ENCODE measurements at regions not wholly inside any gene's neighbourhood (a gene's known extent, or its start where the extent isn't known, plus 50 kb on each side); places are given as distances from the start of the nearest gene placed in this dataset.
A peak's percentile ranks its signal among the peaks of the same experiment; 100 is the strongest.

GRCh38 chr9:80554856-80555255, 983.1 kb downstream of the TLE4 start:
- Histone ChIP-seq H3K36me3 (ENCODE audit: low read depth) (no peaks in the 10 kb centered on the region), H3K4me1 (ENCODE audit: low read depth) (no peaks in the 10 kb centered on the region), H3K4me3 (no peak overlapping the region), H3K9me3 (no peaks in the 10 kb centered on the region)
- intact Hi-C loops (cut with DNase I, micrococcal nuclease): no loop called here
- TF ChIP-seq, protein P1, sequence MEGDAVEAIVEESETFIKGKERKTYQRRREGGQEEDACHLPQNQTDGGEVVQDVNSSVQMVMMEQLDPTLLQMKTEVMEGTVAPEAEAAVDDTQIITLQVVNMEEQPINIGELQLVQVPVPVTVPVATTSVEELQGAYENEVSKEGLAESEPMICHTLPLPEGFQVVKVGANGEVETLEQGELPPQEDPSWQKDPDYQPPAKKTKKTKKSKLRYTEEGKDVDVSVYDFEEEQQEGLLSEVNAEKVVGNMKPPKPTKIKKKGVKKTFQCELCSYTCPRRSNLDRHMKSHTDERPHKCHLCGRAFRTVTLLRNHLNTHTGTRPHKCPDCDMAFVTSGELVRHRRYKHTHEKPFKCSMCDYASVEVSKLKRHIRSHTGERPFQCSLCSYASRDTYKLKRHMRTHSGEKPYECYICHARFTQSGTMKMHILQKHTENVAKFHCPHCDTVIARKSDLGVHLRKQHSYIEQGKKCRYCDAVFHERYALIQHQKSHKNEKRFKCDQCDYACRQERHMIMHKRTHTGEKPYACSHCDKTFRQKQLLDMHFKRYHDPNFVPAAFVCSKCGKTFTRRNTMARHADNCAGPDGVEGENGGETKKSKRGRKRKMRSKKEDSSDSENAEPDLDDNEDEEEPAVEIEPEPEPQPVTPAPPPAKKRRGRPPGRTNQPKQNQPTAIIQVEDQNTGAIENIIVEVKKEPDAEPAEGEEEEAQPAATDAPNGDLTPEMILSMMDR (IDR thresholded peaks at IDR 0.05): no peak
- ATAC-seq (no peak), DNase-seq (no peak)

DNA sequence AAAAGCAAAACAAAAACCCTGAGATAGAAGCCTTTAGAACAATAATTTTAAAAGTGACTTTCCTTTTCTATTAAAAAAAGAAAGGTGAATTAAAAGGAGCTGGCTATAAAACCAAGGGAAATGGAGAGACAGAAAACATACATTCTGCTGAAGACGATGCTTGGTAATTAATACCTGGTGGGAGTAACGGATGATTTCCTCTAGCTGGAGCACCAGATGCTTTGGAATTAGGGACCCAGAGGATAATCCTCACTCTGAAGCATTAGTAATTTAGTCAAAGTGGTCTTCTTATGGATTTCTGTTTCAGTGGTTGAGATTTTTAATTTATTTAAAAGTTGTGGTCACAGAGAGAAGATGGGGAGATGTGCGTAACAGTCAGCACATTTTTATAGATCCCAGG, 982.5 kb downstream of the TLE4 start:
- intact Hi-C loops (cut with DNase I, micrococcal nuclease): no loop called here
- TF ChIP-seq, protein P1 (IDR thresholded peaks at IDR 0.05): no peak
- H3K36me3 ChIP-seq (ENCODE audit: low read depth): no peaks in the 10 kb centered on the region
- ATAC-seq: no peak
- H3K4me1 ChIP-seq (ENCODE audit: low read depth): no peaks in the 10 kb centered on the region
- no peak for DNase-seq
- H3K4me3 ChIP-seq: no peak overlapping the region
- H3K9me3 ChIP-seq: no peaks in the 10 kb centered on the region

DNA sequence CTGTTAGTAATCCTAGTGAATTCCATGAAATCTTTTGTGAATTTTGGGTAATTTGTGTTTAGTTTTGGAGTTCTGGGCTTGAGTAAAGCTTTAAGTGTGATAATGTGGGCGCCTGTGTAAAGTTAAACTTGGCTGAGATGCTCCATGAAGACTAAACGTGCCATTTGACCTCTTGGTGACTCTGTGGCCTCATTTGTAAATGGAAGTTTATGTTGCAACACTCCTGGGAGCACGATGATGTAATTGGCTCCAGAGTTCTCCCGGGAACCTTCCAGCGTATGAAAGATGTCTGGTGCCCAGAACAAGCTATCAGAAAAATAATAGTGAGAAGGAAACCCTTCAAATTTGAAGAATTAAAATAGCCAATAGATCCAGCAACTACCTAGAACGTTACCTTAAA, 981.2 kb downstream of the TLE4 start:
- no peak for ATAC-seq

DNA sequence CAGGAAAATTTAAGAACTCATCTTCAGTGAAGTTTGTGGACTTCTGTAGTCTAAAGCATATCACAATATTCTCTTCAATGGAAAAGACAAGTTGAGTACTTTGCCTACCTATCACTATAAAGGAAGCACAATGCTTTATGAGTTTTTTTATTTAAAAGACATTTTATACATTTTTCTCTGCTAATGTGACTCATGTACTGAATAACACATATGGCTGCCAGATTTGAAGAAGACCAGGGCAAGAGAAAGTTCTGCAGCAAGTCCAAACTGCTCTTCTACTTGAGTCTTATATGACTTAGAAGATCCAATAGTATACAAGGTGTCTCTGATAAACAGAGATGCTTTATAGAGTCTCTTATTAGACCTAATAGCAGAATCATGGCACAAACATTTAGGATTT, 978.4 kb downstream of the TLE4 start:
- intact Hi-C loops (cut with DNase I, micrococcal nuclease): no loop called here
- TF ChIP-seq, protein P1 (IDR thresholded peaks at IDR 0.05): no peak
- Histone ChIP-seq H3K9me3 (no peaks in the 10 kb centered on the region), H3K4me3 (no peak overlapping the region), H3K36me3 (ENCODE audit: low read depth) (no peaks in the 10 kb centered on the region), H3K4me1 (ENCODE audit: low read depth) (no peaks in the 10 kb centered on the region)
- no peak for DNase-seq
- ATAC-seq: no peak

More for the DNA sequence above, 981.2 kb downstream of the TLE4 start:
- Histone ChIP-seq H3K9me3 (no peaks in the 10 kb centered on the region), H3K36me3 (ENCODE audit: low read depth) (no peaks in the 10 kb centered on the region), H3K4me1 (ENCODE audit: low read depth) (no peaks in the 10 kb centered on the region), H3K4me3 (no peak overlapping the region)
- TF ChIP-seq, protein P1 (IDR thresholded peaks at IDR 0.05): no peak
- peak in 1 of 3 donors; percentile 13 for DNase-seq
- intact Hi-C loops (cut with DNase I, micrococcal nuclease): no loop called here

- Histone ChIP-seq H3K36me3 (ENCODE audit: low read depth) (no peaks in the 10 kb centered on the region), H3K9me3 (peaks cover 4% of the 10 kb centered on the region), H3K4me1 (ENCODE audit: low read depth) (no peaks in the 10 kb centered on the region), H3K4me3 (no peak overlapping the region)
- intact Hi-C loops (cut with DNase I, micrococcal nuclease): no loop called here
- ATAC-seq (no peak), DNase-seq (no peak)
- TF ChIP-seq, protein P1 (IDR thresholded peaks at IDR 0.05): no peak
Measured at GRCh38 chr9:80547613-80548012, 975.8 kb downstream of the TLE4 start.

DNA sequence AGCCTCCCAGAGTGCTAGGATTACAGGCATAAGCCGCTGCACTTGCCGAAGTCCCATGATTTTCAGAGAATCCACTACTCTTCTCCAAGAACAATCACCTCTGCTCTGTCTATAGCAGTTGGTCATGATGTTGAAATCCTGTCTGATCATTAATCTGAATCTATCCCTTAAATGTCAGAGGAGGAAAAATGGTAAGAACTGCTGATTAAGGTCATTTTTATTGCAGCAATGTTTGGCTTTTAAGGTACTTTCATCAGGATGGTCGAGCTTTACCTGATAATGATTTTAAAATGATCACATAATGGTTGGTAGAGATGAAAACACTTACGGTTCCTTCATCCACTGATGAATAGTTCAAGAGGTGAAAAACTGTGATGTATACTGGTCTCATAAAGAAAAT, 968.6 kb downstream of the TLE4 start:
- TF ChIP-seq, protein P1 (IDR thresholded peaks at IDR 0.05): no peak
- intact Hi-C loops (cut with DNase I, micrococcal nuclease): no loop called here
- Histone ChIP-seq H3K36me3 (ENCODE audit: low read depth) (no peaks in the 10 kb centered on the region), H3K4me3 (no peak overlapping the region), H3K4me1 (ENCODE audit: low read depth) (no peaks in the 10 kb centered on the region), H3K9me3 (peaks cover 4% of the 10 kb centered on the region)
- DNase-seq: no peak
- ATAC-seq: no peak
